ENCODE measurements at regions not wholly inside any gene's neighbourhood (a gene's known extent, or its start where the extent isn't known, plus 50 kb on each side); places are given as distances from the start of the nearest gene placed in this dataset.

- H2AFZ ChIP-seq (ENCODE audit: insufficient read depth, low read depth, low read length, poor library complexity, severe bottlenecking) = no peak overlapping the region
- no peaks in the 10 kb centered on the region for H3K79me2 ChIP-seq (ENCODE audit: insufficient read depth, low read length)
- H4K20me1 ChIP-seq (ENCODE audit: insufficient read depth, low read length) = no peaks in the 10 kb centered on the region
- peaks cover 0 to 2% (median 1%) of the 10 kb centered on the region in 3 donors for H3K27me3 Mint-ChIP-seq (ENCODE audit: low read depth in 3 of 3)
- H3K9me3 Mint-ChIP-seq = peaks cover 0 to 6% (median 2%) of the 10 kb centered on the region in 7 donors
- H3K4me3 ChIP-seq (replicated peaks in 1 of 3; ENCODE audit: low read depth in 2 of 3, low read length in 3 of 3) = no peak overlapping the region
- no peaks in the 10 kb centered on the region for H3K27me3 ChIP-seq (ENCODE audit: control insufficient read depth in 2 of 2, insufficient read depth in 2 of 2, low read length in 2 of 2)
- TF ChIP-seq CTCF (IDR thresholded peaks at IDR 0.05) = no peak
- H3K27ac ChIP-seq (ENCODE audit: low read depth in 1 of 2, low read length in 2 of 2) = no peak overlapping the region
- no peaks in the 10 kb centered on the region for H3K9me3 ChIP-seq (replicated peaks in 1 of 2; ENCODE audit: control insufficient read depth in 1 of 2, insufficient read depth in 1 of 2, low read length in 2 of 2)
- H3K4me1 ChIP-seq (ENCODE audit: control insufficient read depth in 1 of 2, insufficient read depth in 2 of 2, low read length in 2 of 2) = no peaks in the 10 kb centered on the region
- H3K36me3 ChIP-seq (replicated peaks in 1 of 2; ENCODE audit: control insufficient read depth in 1 of 2, insufficient read depth in 2 of 2, low read length in 2 of 2) = no peaks in the 10 kb centered on the region
- H3K36me3 Mint-ChIP-seq = no peaks in the 10 kb centered on the region
- intact Hi-C loops (cut with micrococcal nuclease) = no loop called here
- H3K9ac ChIP-seq (ENCODE audit: insufficient read depth, low read length, poor library complexity, severe bottlenecking) = no peak overlapping the region
- no peak overlapping the region for H3K4me2 ChIP-seq (replicated peaks; ENCODE audit: extremely low read depth, low read length, poor library complexity, severe bottlenecking)
- H3K4me3 Mint-ChIP-seq = no peak overlapping the region
- H3K4me1 Mint-ChIP-seq = no peaks in the 10 kb centered on the region
- no peak for DNase-seq
- 100% methylated on average over 2 of the region's 5 CpGs for WGBS (ENCODE audit: insufficient coverage)
- H3K27ac Mint-ChIP-seq = peak overlapping the region in 1 of 7 donors; percentile 60
Observed at GRCh38 chr11:42239188-42239587, 779.7 kb upstream of the LRRC4C start.

- intact Hi-C loops (cut with micrococcal nuclease) = no loop called here
- Mint-ChIP-seq H3K4me3 (no peak overlapping the region), H3K27me3 (ENCODE audit: low read depth in 3 of 3) (peaks cover 0 to 3% (median 2%) of the 10 kb centered on the region in 3 donors), H3K36me3 (no peaks in the 10 kb centered on the region), H3K27ac (no peak overlapping the region), H3K9me3 (peaks cover 0 to 6% (median 2%) of the 10 kb centered on the region in 7 donors), H3K4me1 (no peaks in the 10 kb centered on the region)
- TF ChIP-seq CTCF (IDR thresholded peaks at IDR 0.05) = no peak
- H3K4me3 ChIP-seq (replicated peaks in 1 of 3; ENCODE audit: low read depth in 2 of 3, low read length in 3 of 3) = no peak overlapping the region
- H3K9me3 ChIP-seq (replicated peaks in 1 of 2; ENCODE audit: control insufficient read depth in 1 of 2, insufficient read depth in 1 of 2, low read length in 2 of 2) = no peaks in the 10 kb centered on the region
- 83% methylated on average over 2 of the region's 2 CpGs for WGBS (ENCODE audit: insufficient coverage)
- H2AFZ ChIP-seq (ENCODE audit: insufficient read depth, low read depth, low read length, poor library complexity, severe bottlenecking) = no peak overlapping the region
- no peaks in the 10 kb centered on the region for H4K20me1 ChIP-seq (ENCODE audit: insufficient read depth, low read length)
- H3K9ac ChIP-seq (ENCODE audit: insufficient read depth, low read length, poor library complexity, severe bottlenecking) = no peak overlapping the region
- H3K36me3 ChIP-seq (replicated peaks in 1 of 2; ENCODE audit: control insufficient read depth in 1 of 2, insufficient read depth in 2 of 2, low read length in 2 of 2) = no peaks in the 10 kb centered on the region
- H3K4me1 ChIP-seq (ENCODE audit: control insufficient read depth in 1 of 2, insufficient read depth in 2 of 2, low read length in 2 of 2) = no peaks in the 10 kb centered on the region
- H3K4me2 ChIP-seq (replicated peaks; ENCODE audit: extremely low read depth, low read length, poor library complexity, severe bottlenecking) = no peak overlapping the region
- H3K27me3 ChIP-seq (ENCODE audit: control insufficient read depth in 2 of 2, insufficient read depth in 2 of 2, low read length in 2 of 2) = no peaks in the 10 kb centered on the region
- no peak for DNase-seq
- no peaks in the 10 kb centered on the region for H3K79me2 ChIP-seq (ENCODE audit: insufficient read depth, low read length)
- no peak overlapping the region for H3K27ac ChIP-seq (ENCODE audit: low read depth in 1 of 2, low read length in 2 of 2)
Observed at GRCh38 chr11:42243385-42243784, 783.9 kb upstream of the LRRC4C start.
